NCI-H510A (cell line): ENCODE measurements at regions not wholly inside any gene's neighbourhood (a gene's known extent, or its start where the extent isn't known, plus 50 kb on each side); places are given as distances from the start of the nearest gene placed in this dataset.

Experiments used
- DNase-seq: peaks from one replicate; lab custom pipeline; 2025; lab: John Stamatoyannopoulos, UW

GRCh38 chr20:11719153-11719552 lies 198.5 kb upstream of the BTBD3 start:
- DNase-seq, result no peak

GRCh38 chr20:11721411-11721810 lies 196.3 kb upstream of the BTBD3 start:
- no peak for DNase-seq

GRCh38 chr20:11724097-11724496 lies 193.6 kb upstream of the BTBD3 start:
- DNase-seq, result no peak

GRCh38 chr20:11726026-11726425 lies 191.7 kb upstream of the BTBD3 start:
- no peak for DNase-seq

GRCh38 chr20:11727708-11728107 lies 190.0 kb upstream of the BTBD3 start:
- no peak for DNase-seq

- DNase-seq, result no peak
Observed at GRCh38 chr20:11728937-11729336, 188.8 kb upstream of the BTBD3 start.

GRCh38 chr20:11729806-11730205 lies 187.9 kb upstream of the BTBD3 start:
- DNase-seq, result no peak

GRCh38 chr20:11734431-11734830 lies 183.3 kb upstream of the BTBD3 start:
- DNase-seq, result no peak

- DNase-seq, result no peak
Observed at GRCh38 chr20:11738852-11739251, 178.8 kb upstream of the BTBD3 start.

GRCh38 chr20:11740975-11741374 lies 176.7 kb upstream of the BTBD3 start:
- DNase-seq, result no peak

GRCh38 chr20:11745145-11745544 lies 172.5 kb upstream of the BTBD3 start:
- DNase-seq, result no peak

GRCh38 chr20:11748436-11748835 lies 169.3 kb upstream of the BTBD3 start:
- DNase-seq, result no peak

- DNase-seq, result no peak
Observed at GRCh38 chr20:11752336-11752735, 165.4 kb upstream of the BTBD3 start.

- DNase-seq, result no peak
Observed at GRCh38 chr20:11753155-11753554, 164.5 kb upstream of the BTBD3 start.

GRCh38 chr20:11754451-11754850 lies 163.2 kb upstream of the BTBD3 start:
- no peak for DNase-seq

- no peak for DNase-seq
Observed at GRCh38 chr20:11755071-11755841, 162.4 kb upstream of the BTBD3 start.

- no peak for DNase-seq
Observed at GRCh38 chr20:11761497-11761896, 156.2 kb upstream of the BTBD3 start.

- DNase-seq, result peak; percentile 15
Observed at GRCh38 chr20:11766961-11767360, 150.7 kb upstream of the BTBD3 start.

- DNase-seq, result no peak
Observed at GRCh38 chr20:11769825-11770224, 147.9 kb upstream of the BTBD3 start.

- no peak for DNase-seq
Observed at GRCh38 chr20:11772226-11772730, 145.4 kb upstream of the BTBD3 start.

GRCh38 chr20:11776687-11777086 lies 141.0 kb upstream of the BTBD3 start:
- no peak for DNase-seq

- no peak for DNase-seq
Observed at GRCh38 chr20:11777387-11778205, 140.1 kb upstream of the BTBD3 start.

GRCh38 chr20:11778206-11778570 lies 139.5 kb upstream of the BTBD3 start:
- DNase-seq, result no peak
